ENCODE measurements at regions not wholly inside any gene's neighbourhood (a gene's known extent, or its start where the extent isn't known, plus 50 kb on each side); places are given as distances from the start of the nearest gene placed in this dataset.

GRCh38 chr19:30873691-30874090, 475.5 kb downstream of the TSHZ3 start:
- no peak for DNase-seq (ENCODE audit: low read depth)

GRCh38 chr19:30873003-30873402, 476.2 kb downstream of the TSHZ3 start:
- DNase-seq (ENCODE audit: low read depth), result no peak

GRCh38 chr19:30871979-30872378, 477.3 kb downstream of the TSHZ3 start:
- DNase-seq (ENCODE audit: low read depth), result no peak

- peak; percentile 1 for DNase-seq (ENCODE audit: low read depth)
Observed at GRCh38 chr19:30870876-30871275, 478.4 kb downstream of the TSHZ3 start.

- DNase-seq (ENCODE audit: low read depth), result no peak
Observed at GRCh38 chr19:30865511-30865910, 483.7 kb downstream of the TSHZ3 start.

GRCh38 chr19:30864391-30865215, 484.6 kb downstream of the TSHZ3 start:
- DNase-seq (ENCODE audit: low read depth), result no peak

GRCh38 chr19:30862876-30863275, 486.4 kb downstream of the TSHZ3 start:
- DNase-seq (ENCODE audit: low read depth), result no peak

- DNase-seq (ENCODE audit: low read depth), result no peak
Observed at GRCh38 chr19:30861919-30862318, 487.3 kb downstream of the TSHZ3 start.

GRCh38 chr19:30857966-30858490, 485.8 kb downstream of the ZNF536 start:
- no peak for DNase-seq (ENCODE audit: low read depth)

- DNase-seq (ENCODE audit: low read depth), result no peak
Observed at GRCh38 chr19:30857388-30857787, 485.2 kb downstream of the ZNF536 start.

GRCh38 chr19:30856786-30857185, 484.6 kb downstream of the ZNF536 start:
- DNase-seq (ENCODE audit: low read depth), result no peak

GRCh38 chr19:30856376-30856775, 484.2 kb downstream of the ZNF536 start:
- no peak for DNase-seq (ENCODE audit: low read depth)

- DNase-seq (ENCODE audit: low read depth), result no peak
Observed at GRCh38 chr19:30855442-30855841, 483.3 kb downstream of the ZNF536 start.

GRCh38 chr19:30854661-30855060, 482.5 kb downstream of the ZNF536 start:
- DNase-seq (ENCODE audit: low read depth), result no peak

- no peak for DNase-seq (ENCODE audit: low read depth)
Observed at GRCh38 chr19:30854207-30854606, 482.0 kb downstream of the ZNF536 start.

GRCh38 chr19:30853036-30853435, 480.9 kb downstream of the ZNF536 start:
- no peak for DNase-seq (ENCODE audit: low read depth)

GRCh38 chr19:30852168-30852567, 480.0 kb downstream of the ZNF536 start:
- DNase-seq (ENCODE audit: low read depth), result no peak

- no peak for DNase-seq (ENCODE audit: low read depth)
Observed at GRCh38 chr19:30851646-30852045, 479.5 kb downstream of the ZNF536 start.

GRCh38 chr19:30848636-30849425, 476.6 kb downstream of the ZNF536 start:
- DNase-seq (ENCODE audit: low read depth), result no peak

GRCh38 chr19:30846102-30846501, 473.9 kb downstream of the ZNF536 start:
- no peak for DNase-seq (ENCODE audit: low read depth)

GRCh38 chr19:30842926-30843325, 470.7 kb downstream of the ZNF536 start:
- no peak for DNase-seq (ENCODE audit: low read depth)

GRCh38 chr19:30841934-30842333, 469.8 kb downstream of the ZNF536 start:
- no peak for DNase-seq (ENCODE audit: low read depth)

Measured in myocyte (in vitro differentiated cells).